HEK293T (cell line): ENCODE measurements at regions not wholly inside any gene's neighbourhood (a gene's known extent, or its start where the extent isn't known, plus 50 kb on each side); places are given as distances from the start of the nearest gene placed in this dataset.

Experiments
- CTCF ChIA-PET: fragments of 350-600 bp; formaldehyde crosslinking; extraction: SDS; loops from one replicate; lab custom pipeline; 2021; ENCODE audit warnings: antibody characterized with exemption, inconsistent platforms; lab: Yijun Ruan, JAX
- POLR2A ChIA-PET: fragments of 350-600 bp; formaldehyde crosslinking; extraction: SDS; loops from one replicate; lab custom pipeline; 2020; ENCODE audit warnings: antibody characterized with exemption, inconsistent platforms; lab: Yijun Ruan, JAX
- DNase-seq: peaks from one replicate; pipeline ENCODE4 v3.0.0; 2012; ENCODE audit warnings: mixed read lengths; ENCODE audit errors: extremely low spot score
- ARNT ChIP-seq: fragments of 450-650 bp; IDR thresholded peaks from 2 replicates; pipeline ENCODE4 v1.6.1; 2017; ENCODE audit warnings: mild to moderate bottlenecking
- BHLHE40 ChIP-seq: fragments of 450-650 bp; IDR thresholded peaks from 2 replicates; pipeline ENCODE4 v1.6.1; 2016; ENCODE audit warnings: mild to moderate bottlenecking, moderate library complexity, borderline replicate concordance
- CTBP1 ChIP-seq: fragments of 450-650 bp; IDR thresholded peaks from 2 replicates; pipeline ENCODE4 v1.6.1; 2016; ENCODE audit warnings: borderline replicate concordance
- ELF4 ChIP-seq: fragments of 450-650 bp; IDR thresholded peaks from 2 replicates; pipeline ENCODE4 v1.6.1; 2017; ENCODE audit warnings: antibody characterized with exemption
- FOXA1 ChIP-seq: fragments of 450-650 bp; IDR thresholded peaks from 2 replicates; pipeline ENCODE4 v1.6.1; 2016; ENCODE audit warnings: mild to moderate bottlenecking
- FOXK2 ChIP-seq: fragments of 450-650 bp; IDR thresholded peaks from 2 replicates; pipeline ENCODE4 v1.6.1; 2016; ENCODE audit warnings: mild to moderate bottlenecking
- FOXM1 ChIP-seq: fragments of 450-650 bp; IDR thresholded peaks from 2 replicates; pipeline ENCODE4 v1.6.1; 2017; ENCODE audit warnings: mild to moderate bottlenecking, borderline replicate concordance
- HDGF ChIP-seq: fragments of 450-650 bp; IDR thresholded peaks from 2 replicates; pipeline ENCODE4 v1.6.1; 2017; ENCODE audit warnings: antibody characterized with exemption, borderline replicate concordance
- L3MBTL2 ChIP-seq: fragments of 450-650 bp; conservative IDR thresholded peaks from 2 replicates; pipeline ENCODE4 v1.6.1; 2016; ENCODE audit warnings: mild to moderate bottlenecking
- LEF1 ChIP-seq: fragments of 450-650 bp; IDR thresholded peaks from 2 replicates; pipeline ENCODE4 v1.6.1; 2017; ENCODE audit warnings: mild to moderate bottlenecking, borderline replicate concordance
- NFRKB ChIP-seq: fragments of 450-650 bp; IDR thresholded peaks from 2 replicates; pipeline ENCODE4 v1.6.1; 2016; ENCODE audit warnings: mild to moderate bottlenecking, moderate library complexity
- PKNOX1 ChIP-seq: fragments of 450-650 bp; IDR thresholded peaks from 2 replicates; pipeline ENCODE4 v1.6.1; 2016
- SP1 ChIP-seq: fragments of 450-650 bp; IDR thresholded peaks from 2 replicates; pipeline ENCODE4 v1.6.1; 2017
- SUZ12 ChIP-seq: fragments of 450-650 bp; IDR thresholded peaks from 2 replicates; pipeline ENCODE4 v1.6.1; 2016; ENCODE audit warnings: mild to moderate bottlenecking
- TARDBP ChIP-seq: fragments of 450-650 bp; IDR thresholded peaks from 2 replicates; pipeline ENCODE4 v1.6.1; 2016
- ZNF384 ChIP-seq: fragments of 450-650 bp; IDR thresholded peaks from 2 replicates; pipeline ENCODE4 v1.6.1; 2016

GRCh38 chr3:159165961-159166360 is 364.1 kb downstream of the MFSD1 start:
- ChIA-PET CTCF (no interaction called here), POLR2A (no interaction called here)
- TF ChIP-seq FOXK2 (no peak), L3MBTL2 (no peak), SUZ12 (no peak), HDGF (no peak), SP1 (no peak), LEF1 (no peak), PKNOX1 (no peak)
- DNase-seq: no peak

GRCh38 chr3:159166899-159167586 is 365.2 kb downstream of the MFSD1 start:
- ChIA-PET CTCF (no interaction called here), POLR2A (no interaction called here)
- DNase-seq: no peak
- no peak for TF ChIP-seq NFRKB

GRCh38 chr3:159168788-159169187 is 366.9 kb downstream of the MFSD1 start:
- CTCF ChIA-PET: no interaction called here
- no peak for DNase-seq
- no peak for TF ChIP-seq BHLHE40
- TF ChIP-seq TARDBP: no peak
- TF ChIP-seq ELF4: no peak
- TF ChIP-seq PKNOX1: no peak
- no peak for TF ChIP-seq LEF1
- no peak for TF ChIP-seq FOXK2

GRCh38 chr3:159169828-159170227 is 368.0 kb downstream of the MFSD1 start:
- ChIA-PET CTCF (no interaction called here), POLR2A (no interaction called here)
- no peak for DNase-seq
- TF ChIP-seq FOXM1: no peak
- no peak for TF ChIP-seq ZNF384
- no peak for TF ChIP-seq L3MBTL2
- TF ChIP-seq FOXA1: no peak
- no peak for TF ChIP-seq PKNOX1
- TF ChIP-seq BHLHE40: no peak
- no peak for TF ChIP-seq SP1
- no peak for TF ChIP-seq ELF4
- TF ChIP-seq NFRKB: no peak
- TF ChIP-seq LEF1: no peak
- no peak for TF ChIP-seq CTBP1
- TF ChIP-seq FOXK2: no peak
- no peak for TF ChIP-seq TARDBP
- no peak for TF ChIP-seq ARNT
- TF ChIP-seq HDGF: no peak

More at GRCh38 chr3:159168788-159169187, 366.9 kb downstream of the MFSD1 start:
- POLR2A ChIA-PET: no interaction called here

GRCh38 chr3:159170436-159171003 is 368.7 kb downstream of the MFSD1 start:
- no peak for DNase-seq
- ChIA-PET POLR2A (no interaction called here), CTCF (no interaction called here)
- TF ChIP-seq SUZ12: no peak
- no peak for TF ChIP-seq LEF1
- TF ChIP-seq FOXK2: no peak
- no peak for TF ChIP-seq NFRKB
- TF ChIP-seq ARNT: no peak
- TF ChIP-seq SP1: no peak
- TF ChIP-seq BHLHE40: no peak
- TF ChIP-seq TARDBP: no peak
- no peak for TF ChIP-seq FOXM1
- no peak for TF ChIP-seq ELF4
- TF ChIP-seq L3MBTL2: no peak
- TF ChIP-seq HDGF: no peak
- no peak for TF ChIP-seq CTBP1
- no peak for TF ChIP-seq PKNOX1
- TF ChIP-seq ZNF384: no peak
- TF ChIP-seq FOXA1: no peak

- ChIA-PET CTCF (no interaction called here), POLR2A (no interaction called here)
Observed at GRCh38 chr3:159171333-159171732, 369.5 kb downstream of the MFSD1 start.

More at GRCh38 chr3:159171333-159171732, 369.5 kb downstream of the MFSD1 start:
- no peak for DNase-seq
- TF ChIP-seq HDGF (no peak), FOXK2 (no peak), CTBP1 (no peak)
